GM20000 (cell line): ENCODE measurements at regions not wholly inside any gene's neighbourhood (a gene's known extent, or its start where the extent isn't known, plus 50 kb on each side); places are given as distances from the start of the nearest gene placed in this dataset.
"Not testable (repeated sequence)": the region's sequence is repeated elsewhere in the genome, so short reads cannot be mapped to it uniquely, and the experiment has no call there.

Experiments used
- DNase-seq: peaks from one replicate; pipeline ENCODE4 v3.0.0; 2012; ENCODE audit warnings: low spot score
- TF ChIP-seq, protein P1 (sequence below): IDR thresholded peaks from 2 replicates; pipeline ENCODE4 v1.5.1; 2012; ENCODE audit warnings: mild to moderate bottlenecking, control low read depth; ENCODE audit errors: extremely low read depth, missing control alignments

DNA sequence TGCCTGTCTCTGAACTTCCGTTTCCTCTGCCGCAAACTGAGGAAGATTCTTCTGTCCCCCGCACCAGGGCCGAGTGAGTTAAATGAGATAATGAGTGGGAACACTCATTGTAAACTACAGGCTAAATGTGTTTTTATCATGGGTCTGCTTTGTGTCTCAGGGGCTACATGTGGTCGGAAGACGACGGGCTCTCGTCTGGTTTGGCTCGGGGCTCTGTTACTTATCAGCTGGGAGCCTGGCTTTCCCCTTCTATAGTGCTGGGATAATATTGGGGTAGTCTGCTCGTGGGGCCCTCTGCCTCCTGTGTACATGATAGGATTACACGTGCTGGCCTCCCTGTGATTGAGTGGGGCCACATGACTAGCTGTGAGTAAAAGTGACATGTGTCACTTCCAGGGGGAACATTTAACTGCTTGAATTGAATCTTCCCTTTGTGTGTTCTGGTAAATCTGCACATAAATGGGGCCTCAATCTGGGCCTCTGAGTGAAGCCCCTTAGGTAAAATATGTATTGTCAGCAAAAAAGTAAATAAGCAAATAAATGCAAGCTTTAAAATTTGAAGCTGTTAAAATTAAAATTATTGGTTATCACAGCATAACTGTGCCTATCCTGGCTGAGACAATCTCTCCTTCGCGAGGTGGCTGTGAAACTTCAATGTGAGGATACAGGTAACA lies 86.9 kb upstream of the SH3PXD2B start:
- TF ChIP-seq, protein P1, sequence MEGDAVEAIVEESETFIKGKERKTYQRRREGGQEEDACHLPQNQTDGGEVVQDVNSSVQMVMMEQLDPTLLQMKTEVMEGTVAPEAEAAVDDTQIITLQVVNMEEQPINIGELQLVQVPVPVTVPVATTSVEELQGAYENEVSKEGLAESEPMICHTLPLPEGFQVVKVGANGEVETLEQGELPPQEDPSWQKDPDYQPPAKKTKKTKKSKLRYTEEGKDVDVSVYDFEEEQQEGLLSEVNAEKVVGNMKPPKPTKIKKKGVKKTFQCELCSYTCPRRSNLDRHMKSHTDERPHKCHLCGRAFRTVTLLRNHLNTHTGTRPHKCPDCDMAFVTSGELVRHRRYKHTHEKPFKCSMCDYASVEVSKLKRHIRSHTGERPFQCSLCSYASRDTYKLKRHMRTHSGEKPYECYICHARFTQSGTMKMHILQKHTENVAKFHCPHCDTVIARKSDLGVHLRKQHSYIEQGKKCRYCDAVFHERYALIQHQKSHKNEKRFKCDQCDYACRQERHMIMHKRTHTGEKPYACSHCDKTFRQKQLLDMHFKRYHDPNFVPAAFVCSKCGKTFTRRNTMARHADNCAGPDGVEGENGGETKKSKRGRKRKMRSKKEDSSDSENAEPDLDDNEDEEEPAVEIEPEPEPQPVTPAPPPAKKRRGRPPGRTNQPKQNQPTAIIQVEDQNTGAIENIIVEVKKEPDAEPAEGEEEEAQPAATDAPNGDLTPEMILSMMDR = no peak
- no peak for DNase-seq

DNA sequence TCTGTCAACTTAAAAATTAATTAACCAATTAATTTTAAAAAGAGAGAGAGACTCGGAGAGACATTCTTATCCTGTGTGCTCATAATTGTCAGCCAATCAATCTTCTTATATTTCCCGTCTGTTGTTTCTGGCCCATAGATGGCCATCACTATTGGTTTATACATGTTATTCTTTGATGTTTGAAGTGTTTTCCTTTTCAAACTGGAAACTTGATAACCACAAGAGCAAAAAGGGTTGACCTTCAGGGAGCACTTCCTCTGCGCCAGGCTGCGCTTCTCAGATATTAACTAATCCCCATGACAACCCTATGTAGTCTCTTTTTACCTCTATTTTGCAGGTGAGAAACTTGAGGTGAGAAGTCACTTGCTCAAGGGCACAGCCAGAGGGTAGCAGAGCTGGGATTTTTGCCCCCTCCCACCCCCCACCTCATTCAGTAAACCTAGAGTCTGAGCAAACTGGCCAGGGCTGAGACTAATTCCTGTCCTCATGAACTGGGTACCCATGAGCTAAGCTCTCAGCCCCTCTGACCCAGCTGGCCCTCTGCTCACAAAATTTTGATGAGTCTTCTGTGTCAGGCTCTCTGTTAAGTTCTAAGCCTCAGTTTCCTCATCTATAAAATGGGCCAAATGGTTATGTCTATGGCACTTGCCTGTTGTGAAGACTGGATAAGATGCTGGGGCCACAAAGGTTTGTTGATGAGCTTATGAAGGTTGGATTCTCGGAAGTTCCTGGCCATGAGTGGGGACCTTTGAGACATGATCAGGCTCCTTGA lies 86.0 kb upstream of the SH3PXD2B start:
- TF ChIP-seq, protein P1 = no peak
- no peak for DNase-seq

DNA sequence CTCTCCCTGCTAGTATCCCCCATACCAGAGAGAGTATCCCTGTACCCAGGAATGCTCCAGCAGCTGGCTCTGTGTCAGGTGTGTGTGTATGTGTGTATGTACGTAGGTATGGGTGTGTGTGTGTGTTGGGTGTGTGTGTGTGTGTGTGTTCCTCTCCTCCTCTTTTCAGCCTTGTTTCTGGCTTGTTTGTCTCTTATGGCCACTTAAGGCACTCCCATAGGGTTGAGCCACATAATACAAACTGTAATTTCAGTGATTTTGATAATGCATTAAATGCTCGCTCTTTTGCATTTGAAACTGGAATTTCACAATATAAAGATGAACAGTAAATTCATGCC lies 80.8 kb upstream of the SH3PXD2B start:
- no peak for DNase-seq
- TF ChIP-seq, protein P1 = no peak

DNA sequence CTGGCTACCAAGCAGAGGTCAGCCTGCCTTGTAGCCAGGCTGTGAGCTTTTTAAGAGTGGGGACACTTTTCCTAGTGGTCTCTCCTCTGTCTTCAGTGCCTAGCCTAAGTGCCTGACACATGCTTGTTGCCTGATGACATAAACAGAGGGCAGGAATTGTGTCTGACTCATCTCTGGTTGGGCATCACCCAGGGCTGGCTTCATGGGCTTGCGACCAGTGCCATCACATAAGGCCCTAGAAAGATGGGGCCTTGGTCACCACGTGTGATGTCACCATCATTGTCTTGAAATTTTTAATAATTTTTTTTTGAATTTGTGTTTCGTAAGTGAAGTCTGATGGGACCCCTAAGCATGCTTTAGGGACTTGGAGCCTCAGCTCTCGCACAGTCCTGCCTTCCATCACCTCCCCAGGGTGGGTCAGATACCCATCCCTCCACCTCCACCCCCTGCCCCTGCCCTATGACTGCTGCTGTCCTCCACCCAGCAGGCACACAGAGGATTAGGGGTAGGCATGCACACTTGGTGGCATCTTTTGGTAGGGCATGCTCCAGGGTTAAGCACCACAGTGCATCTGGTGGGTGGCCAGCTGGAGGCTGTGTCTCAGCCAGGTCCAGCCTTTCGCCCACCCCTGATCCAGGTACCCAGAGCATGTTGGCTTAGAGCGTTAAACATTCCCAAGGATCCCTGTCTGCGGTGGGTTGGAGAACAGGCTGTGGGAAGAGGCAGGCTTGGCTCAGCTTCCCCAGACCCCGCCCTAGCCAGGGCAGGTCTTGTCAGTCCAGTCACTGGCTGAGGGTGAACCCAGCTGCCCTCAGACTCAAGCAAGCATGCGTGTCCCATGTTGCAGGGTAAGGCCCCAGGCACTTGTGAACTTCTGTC lies 80.1 kb upstream of the SH3PXD2B start:
- no peak for DNase-seq
- TF ChIP-seq, protein P1 = no peak

DNA sequence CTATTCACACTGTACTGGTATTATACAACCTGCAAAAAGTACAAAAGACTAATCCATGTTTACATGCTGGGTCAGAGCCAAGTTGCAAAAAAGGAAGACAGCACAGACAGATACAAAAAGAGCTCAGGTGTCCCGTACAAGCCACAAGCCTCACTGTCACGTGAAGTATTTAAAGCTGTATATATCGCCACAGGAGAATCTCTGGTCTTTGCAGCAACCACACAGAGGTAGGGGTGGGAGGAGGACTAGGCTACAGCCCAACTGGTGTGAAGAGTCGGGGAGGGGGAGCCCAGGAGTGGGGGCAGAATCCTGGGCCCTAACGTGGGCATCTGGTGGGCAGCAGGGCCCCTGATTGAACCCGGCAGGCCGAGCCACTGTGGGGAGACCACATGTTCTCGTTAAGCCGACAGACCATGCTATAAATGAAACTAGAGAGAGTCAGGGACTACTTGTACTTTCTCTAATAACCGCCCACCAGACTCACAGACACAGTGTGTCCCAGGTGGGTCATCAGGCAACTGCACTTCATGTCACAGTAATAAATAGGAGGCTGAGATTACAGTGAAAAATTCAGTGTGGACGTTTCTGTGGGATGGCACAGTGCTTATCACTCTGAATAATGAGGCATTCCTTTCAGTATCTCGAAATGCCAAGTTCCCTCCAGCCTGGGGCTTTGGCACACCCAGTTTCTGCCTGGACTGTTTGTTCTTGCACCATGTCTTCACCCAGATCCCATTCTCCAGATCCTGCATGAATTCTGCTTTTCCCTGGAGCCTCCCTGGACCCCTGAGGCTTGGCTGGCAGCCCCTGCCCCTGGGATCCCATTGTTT lies 79.3 kb upstream of the SH3PXD2B start:
- TF ChIP-seq, protein P1 = no peak
- no peak for DNase-seq

DNA sequence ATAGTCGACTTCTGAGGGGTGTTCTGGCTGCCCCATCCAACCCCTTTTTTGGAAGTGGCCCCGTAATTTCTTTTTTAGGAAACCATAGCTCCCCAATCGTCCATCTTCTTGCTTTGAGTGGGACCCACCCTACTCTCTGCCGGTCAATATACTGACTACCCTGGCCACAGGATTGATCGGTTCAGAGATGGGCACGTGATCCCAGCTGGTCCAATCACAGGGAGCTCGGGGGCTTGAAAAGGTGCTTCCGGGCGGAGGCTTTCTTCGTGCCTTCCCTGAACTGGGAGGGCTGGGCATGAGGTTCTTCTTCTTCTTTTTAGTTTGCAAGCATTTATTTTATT lies 78.7 kb upstream of the SH3PXD2B start:
- DNase-seq = no peak
- TF ChIP-seq, protein P1 = no peak

DNA sequence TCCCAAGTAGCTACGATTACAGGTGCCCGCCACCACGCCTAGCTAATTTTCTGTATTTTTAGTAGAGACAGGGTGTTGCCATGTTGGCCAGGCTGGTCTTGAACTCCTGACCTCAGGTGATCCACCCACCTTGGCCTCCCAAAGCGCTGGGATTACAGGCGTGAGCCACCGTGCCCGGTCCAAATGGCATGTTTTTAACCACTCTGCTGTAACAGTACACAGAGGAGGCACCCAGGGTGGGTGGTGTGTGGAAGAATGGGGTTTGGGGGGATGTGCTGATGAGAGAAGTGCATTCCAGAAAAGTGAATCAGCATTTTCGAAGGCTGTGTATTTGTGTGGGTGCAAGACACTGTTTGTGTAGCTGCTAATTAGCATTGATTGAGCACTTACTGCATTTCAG lies 78.1 kb upstream of the SH3PXD2B start:
- not testable (repeated sequence) for DNase-seq
